ENCODE measurements at regions not wholly inside any gene's neighbourhood (a gene's known extent, or its start where the extent isn't known, plus 50 kb on each side); places are given as distances from the start of the nearest gene placed in this dataset.

DNA sequence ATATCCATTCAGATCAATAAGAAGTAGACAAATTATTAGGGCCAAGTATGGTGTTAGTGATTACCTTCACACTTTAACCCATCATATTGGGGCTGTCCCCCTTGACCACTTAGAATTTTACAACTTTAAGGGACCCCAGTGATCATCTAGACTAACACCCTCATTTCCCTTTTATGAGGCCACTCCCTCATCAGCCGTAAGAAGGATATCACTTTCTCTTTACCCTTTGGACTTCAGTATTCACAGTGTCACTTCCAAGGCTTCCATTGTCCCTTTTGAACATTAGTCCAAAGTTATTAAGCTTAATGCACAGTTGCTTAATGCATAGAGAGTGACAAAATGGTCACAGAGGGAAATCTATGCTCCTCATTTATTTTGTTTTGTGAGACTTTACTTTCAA is 172.4 kb upstream of the MPPED2 start:
- TF ChIP-seq, protein P1, sequence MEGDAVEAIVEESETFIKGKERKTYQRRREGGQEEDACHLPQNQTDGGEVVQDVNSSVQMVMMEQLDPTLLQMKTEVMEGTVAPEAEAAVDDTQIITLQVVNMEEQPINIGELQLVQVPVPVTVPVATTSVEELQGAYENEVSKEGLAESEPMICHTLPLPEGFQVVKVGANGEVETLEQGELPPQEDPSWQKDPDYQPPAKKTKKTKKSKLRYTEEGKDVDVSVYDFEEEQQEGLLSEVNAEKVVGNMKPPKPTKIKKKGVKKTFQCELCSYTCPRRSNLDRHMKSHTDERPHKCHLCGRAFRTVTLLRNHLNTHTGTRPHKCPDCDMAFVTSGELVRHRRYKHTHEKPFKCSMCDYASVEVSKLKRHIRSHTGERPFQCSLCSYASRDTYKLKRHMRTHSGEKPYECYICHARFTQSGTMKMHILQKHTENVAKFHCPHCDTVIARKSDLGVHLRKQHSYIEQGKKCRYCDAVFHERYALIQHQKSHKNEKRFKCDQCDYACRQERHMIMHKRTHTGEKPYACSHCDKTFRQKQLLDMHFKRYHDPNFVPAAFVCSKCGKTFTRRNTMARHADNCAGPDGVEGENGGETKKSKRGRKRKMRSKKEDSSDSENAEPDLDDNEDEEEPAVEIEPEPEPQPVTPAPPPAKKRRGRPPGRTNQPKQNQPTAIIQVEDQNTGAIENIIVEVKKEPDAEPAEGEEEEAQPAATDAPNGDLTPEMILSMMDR (IDR thresholded peaks at IDR 0.05), result no peak
- no peak for TF ChIP-seq EZH2 (IDR thresholded peaks at IDR 0.05; ENCODE audit: borderline replicate concordance, insufficient read depth, low read depth, low read length, poor library complexity, severe bottlenecking)
